Liver (tissue), 8 donors: ENCODE measurements at regions not wholly inside any gene's neighbourhood (a gene's known extent, or its start where the extent isn't known, plus 50 kb on each side); places are given as distances from the start of the nearest gene placed in this dataset.

Source experiments
- DNase-seq: peaks from one replicate; pipeline ENCODE4 v3.0.0-alpha.2; 2017; ENCODE audit warnings: low spot score
- H3K27ac ChIP-seq, 2 donors: one replicate each; pipeline ENCODE4 v1.7.0; 2013; ENCODE audit warnings: inconsistent platforms in 2 of 2, low read length in 2 of 2, control low read depth in 1 of 2, low read depth in 1 of 2, mild to moderate bottlenecking in 1 of 2
- H3K27me3 ChIP-seq, 4 donors: one replicate each; pipeline versions ENCODE4 v1.6.1 to v1.7.0; 2013; ENCODE audit warnings: low read length in 3 of 4, inconsistent platforms in 1 of 4, mild to moderate bottlenecking in 1 of 4, moderate library complexity in 1 of 4; ENCODE audit not compliant: control insufficient read depth in 4 of 4, insufficient read depth in 4 of 4
- H3K36me3 ChIP-seq, 4 donors: one replicate each; pipeline versions ENCODE4 v1.6.1 to v1.7.0; 2013; ENCODE audit warnings: low read length in 3 of 4, mild to moderate bottlenecking in 3 of 4, low read depth in 1 of 4, moderate library complexity in 1 of 4; ENCODE audit not compliant: control insufficient read depth in 4 of 4, insufficient read depth in 3 of 4
- H3K4me1 ChIP-seq, 4 donors: one replicate each; pipeline versions ENCODE4 v1.6.1 to v1.7.0; 2013; ENCODE audit warnings: low read length in 3 of 4, mild to moderate bottlenecking in 3 of 4, moderate library complexity in 1 of 4; ENCODE audit not compliant: control insufficient read depth in 4 of 4, insufficient read depth in 4 of 4
- H3K4me3 ChIP-seq, 3 donors: one replicate each; pipeline versions ENCODE4 v1.6.1 to v1.7.0; 2013; ENCODE audit warnings: low read length in 3 of 3, control low read depth in 1 of 3, low read depth in 1 of 3, mild to moderate bottlenecking in 1 of 3
- H3K9ac ChIP-seq, 2 donors: one replicate each; pipeline ENCODE4 v1.7.0; 2013; ENCODE audit warnings: low read length in 2 of 2, mild to moderate bottlenecking in 2 of 2, moderate library complexity in 2 of 2, control low read depth in 1 of 2, low read depth in 1 of 2
- H3K9me3 ChIP-seq, 4 donors: one replicate each; pipeline versions ENCODE4 v1.6.1 to v1.7.0; 2013; ENCODE audit warnings: low read length in 3 of 4; ENCODE audit not compliant: control insufficient read depth in 4 of 4
- EGR1 ChIP-seq, 2 donors: IDR thresholded peaks; 2 replicates each; pipeline ENCODE4 v1.6.1; 2016 to 2018; ENCODE audit warnings: antibody characterized with exemption in 2 of 2, low read depth in 2 of 2
- FOXA1 ChIP-seq: IDR thresholded peaks from 2 replicates; pipeline ENCODE4 v1.6.1; 2016; ENCODE audit warnings: antibody characterized with exemption
- FOXA2 ChIP-seq: IDR thresholded peaks from 2 replicates; pipeline ENCODE4 v1.6.1; 2016; ENCODE audit warnings: antibody characterized with exemption
- GABPA ChIP-seq, 2 donors: IDR thresholded peaks in 1 of 2; conservative IDR thresholded peaks in 1 of 2; 2 replicates each; pipeline ENCODE4 v1.6.1; 2016; ENCODE audit warnings: antibody characterized with exemption in 2 of 2, mild to moderate bottlenecking in 1 of 2, moderate library complexity in 1 of 2
- HNF4A ChIP-seq, 2 donors: conservative IDR thresholded peaks; 2 replicates each; pipeline ENCODE4 v1.6.1; 2016; ENCODE audit warnings: antibody characterized with exemption in 2 of 2, mild to moderate bottlenecking in 2 of 2
- HNF4G ChIP-seq: IDR thresholded peaks from 2 replicates; pipeline ENCODE4 v1.6.1; 2016; ENCODE audit warnings: antibody characterized with exemption
- JUND ChIP-seq, 2 donors: IDR thresholded peaks; 2 replicates each; pipeline ENCODE4 v1.6.1; 2016; ENCODE audit warnings: antibody characterized with exemption in 2 of 2
- NR2F2 ChIP-seq: IDR thresholded peaks from 2 replicates; pipeline ENCODE4 v1.6.1; 2016; ENCODE audit warnings: antibody characterized with exemption
- RXRA ChIP-seq, 2 donors: IDR thresholded peaks; 2 replicates each; pipeline ENCODE4 v1.6.1; 2017 to 2018; ENCODE audit warnings: antibody characterized with exemption in 2 of 2, mild to moderate bottlenecking in 1 of 2
- SP1 ChIP-seq: IDR thresholded peaks from 2 replicates; pipeline ENCODE4 v1.6.1; 2018; ENCODE audit warnings: antibody characterized with exemption, mild to moderate bottlenecking
- TAF1 ChIP-seq: conservative IDR thresholded peaks from 2 replicates; pipeline ENCODE4 v1.6.1; 2016; ENCODE audit warnings: antibody characterized with exemption, mild to moderate bottlenecking
- YY1 ChIP-seq: IDR thresholded peaks from 2 replicates; pipeline ENCODE4 v1.6.1; 2016; ENCODE audit warnings: antibody characterized with exemption, mild to moderate bottlenecking
- WGBS: extraction: QIAGEN DNeasy Blood & Tissue Kit; methylation state at CpG from one replicate; pipeline ENCODE4 v1.1.7; 2013; 5-methylcytosine and 5-hydroxymethylcytosine counted together
- TF ChIP-seq, protein P1 (sequence below): IDR thresholded peaks from 2 replicates; pipeline ENCODE4 v1.6.1; 2016; ENCODE audit warnings: antibody characterized with exemption
- TF ChIP-seq, protein P2 (sequence below): fragments of 150-350 bp; IDR thresholded peaks from 2 replicates; pipeline ENCODE4 v1.5.1; 2017; ENCODE audit warnings: improper control_type of control experiment, low read depth, low read length; ENCODE audit not compliant: missing input control
- TF ChIP-seq, protein P3 (sequence below): IDR thresholded peaks from 2 replicates; pipeline ENCODE4 v1.6.1; 2016; ENCODE audit warnings: antibody characterized with exemption, mild to moderate bottlenecking
- TF ChIP-seq, protein P4 (sequence below): IDR thresholded peaks from 2 replicates; pipeline ENCODE4 v1.6.1; 2016; ENCODE audit warnings: antibody characterized with exemption
- TF ChIP-seq, protein P5 (sequence below): IDR thresholded peaks from 2 replicates; pipeline ENCODE4 v1.6.1; 2016; ENCODE audit warnings: antibody characterized with exemption
- donor health status: healthy.
- donor health status: healthy.
- donor health status: healthy.
- donor health status: healthy.
- donor health status: healthy.

DNA sequence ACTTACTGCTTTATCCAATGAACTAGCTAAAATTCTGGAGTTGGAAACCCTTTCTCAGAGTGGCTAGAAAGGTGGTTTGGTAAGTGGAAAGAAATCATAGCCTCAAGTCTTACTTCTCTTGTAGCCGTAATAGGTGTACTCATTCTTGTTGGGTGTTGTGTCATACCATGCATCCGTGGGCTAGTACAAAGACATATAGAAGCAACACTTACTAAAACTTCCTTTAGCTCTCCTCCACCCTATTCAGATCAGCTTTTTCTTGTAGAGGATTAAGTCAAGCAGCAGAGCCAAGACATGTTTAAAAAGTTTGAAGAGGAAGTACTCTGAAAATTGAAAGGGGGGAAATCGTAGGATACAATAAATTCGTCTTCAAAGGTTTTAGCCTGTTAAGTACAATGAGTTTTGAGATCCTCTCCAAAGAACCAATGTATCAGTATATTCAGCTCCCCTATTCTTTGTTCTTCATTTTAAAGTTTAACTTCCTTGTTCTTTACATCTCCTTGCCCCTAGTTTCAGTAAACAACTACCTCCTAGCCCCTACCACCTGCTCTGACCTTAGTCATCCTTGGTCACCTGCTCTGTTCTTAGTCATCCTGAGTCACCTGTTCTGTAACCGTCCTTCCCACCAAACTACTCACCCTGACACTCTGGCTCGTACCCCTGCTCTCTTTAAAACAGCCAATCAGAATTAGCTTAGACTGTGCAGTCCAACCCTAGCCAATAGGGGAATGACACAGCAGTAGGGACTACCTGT, 62.1 kb upstream of the DEUP1 start:
- TF ChIP-seq EGR1 (IDR thresholded peaks at IDR 0.05; ENCODE audit: low read depth in 2 of 2) (no peak), HNF4A (conservative IDR thresholded peaks at IDR 0.05) (no peak), JUND (IDR thresholded peaks at IDR 0.05) (no peak), SP1 (no peak), FOXA1 (no peak), YY1 (no peak), GABPA (IDR thresholded peaks at IDR 0.05 in 1 of 2, conservative IDR thresholded peaks at IDR 0.05 in 1 of 2) (no peak), RXRA (IDR thresholded peaks at IDR 0.05) (no peak), NR2F2 (no peak)
- TF ChIP-seq, protein P1, sequence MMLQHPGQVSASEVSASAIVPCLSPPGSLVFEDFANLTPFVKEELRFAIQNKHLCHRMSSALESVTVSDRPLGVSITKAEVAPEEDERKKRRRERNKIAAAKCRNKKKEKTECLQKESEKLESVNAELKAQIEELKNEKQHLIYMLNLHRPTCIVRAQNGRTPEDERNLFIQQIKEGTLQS = no peak
- TF ChIP-seq, protein P2, sequence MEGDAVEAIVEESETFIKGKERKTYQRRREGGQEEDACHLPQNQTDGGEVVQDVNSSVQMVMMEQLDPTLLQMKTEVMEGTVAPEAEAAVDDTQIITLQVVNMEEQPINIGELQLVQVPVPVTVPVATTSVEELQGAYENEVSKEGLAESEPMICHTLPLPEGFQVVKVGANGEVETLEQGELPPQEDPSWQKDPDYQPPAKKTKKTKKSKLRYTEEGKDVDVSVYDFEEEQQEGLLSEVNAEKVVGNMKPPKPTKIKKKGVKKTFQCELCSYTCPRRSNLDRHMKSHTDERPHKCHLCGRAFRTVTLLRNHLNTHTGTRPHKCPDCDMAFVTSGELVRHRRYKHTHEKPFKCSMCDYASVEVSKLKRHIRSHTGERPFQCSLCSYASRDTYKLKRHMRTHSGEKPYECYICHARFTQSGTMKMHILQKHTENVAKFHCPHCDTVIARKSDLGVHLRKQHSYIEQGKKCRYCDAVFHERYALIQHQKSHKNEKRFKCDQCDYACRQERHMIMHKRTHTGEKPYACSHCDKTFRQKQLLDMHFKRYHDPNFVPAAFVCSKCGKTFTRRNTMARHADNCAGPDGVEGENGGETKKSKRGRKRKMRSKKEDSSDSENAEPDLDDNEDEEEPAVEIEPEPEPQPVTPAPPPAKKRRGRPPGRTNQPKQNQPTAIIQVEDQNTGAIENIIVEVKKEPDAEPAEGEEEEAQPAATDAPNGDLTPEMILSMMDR = no peak
- TF ChIP-seq, protein P3, sequence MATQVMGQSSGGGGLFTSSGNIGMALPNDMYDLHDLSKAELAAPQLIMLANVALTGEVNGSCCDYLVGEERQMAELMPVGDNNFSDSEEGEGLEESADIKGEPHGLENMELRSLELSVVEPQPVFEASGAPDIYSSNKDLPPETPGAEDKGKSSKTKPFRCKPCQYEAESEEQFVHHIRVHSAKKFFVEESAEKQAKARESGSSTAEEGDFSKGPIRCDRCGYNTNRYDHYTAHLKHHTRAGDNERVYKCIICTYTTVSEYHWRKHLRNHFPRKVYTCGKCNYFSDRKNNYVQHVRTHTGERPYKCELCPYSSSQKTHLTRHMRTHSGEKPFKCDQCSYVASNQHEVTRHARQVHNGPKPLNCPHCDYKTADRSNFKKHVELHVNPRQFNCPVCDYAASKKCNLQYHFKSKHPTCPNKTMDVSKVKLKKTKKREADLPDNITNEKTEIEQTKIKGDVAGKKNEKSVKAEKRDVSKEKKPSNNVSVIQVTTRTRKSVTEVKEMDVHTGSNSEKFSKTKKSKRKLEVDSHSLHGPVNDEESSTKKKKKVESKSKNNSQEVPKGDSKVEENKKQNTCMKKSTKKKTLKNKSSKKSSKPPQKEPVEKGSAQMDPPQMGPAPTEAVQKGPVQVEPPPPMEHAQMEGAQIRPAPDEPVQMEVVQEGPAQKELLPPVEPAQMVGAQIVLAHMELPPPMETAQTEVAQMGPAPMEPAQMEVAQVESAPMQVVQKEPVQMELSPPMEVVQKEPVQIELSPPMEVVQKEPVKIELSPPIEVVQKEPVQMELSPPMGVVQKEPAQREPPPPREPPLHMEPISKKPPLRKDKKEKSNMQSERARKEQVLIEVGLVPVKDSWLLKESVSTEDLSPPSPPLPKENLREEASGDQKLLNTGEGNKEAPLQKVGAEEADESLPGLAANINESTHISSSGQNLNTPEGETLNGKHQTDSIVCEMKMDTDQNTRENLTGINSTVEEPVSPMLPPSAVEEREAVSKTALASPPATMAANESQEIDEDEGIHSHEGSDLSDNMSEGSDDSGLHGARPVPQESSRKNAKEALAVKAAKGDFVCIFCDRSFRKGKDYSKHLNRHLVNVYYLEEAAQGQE = no peak
- TF ChIP-seq, protein P4, sequence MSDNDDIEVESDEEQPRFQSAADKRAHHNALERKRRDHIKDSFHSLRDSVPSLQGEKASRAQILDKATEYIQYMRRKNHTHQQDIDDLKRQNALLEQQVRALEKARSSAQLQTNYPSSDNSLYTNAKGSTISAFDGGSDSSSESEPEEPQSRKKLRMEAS = no peak
- Histone ChIP-seq H3K27ac (no peak overlapping the region), H3K9me3 (no peaks in the 10 kb centered on the region), H3K27me3 (no peaks in the 10 kb centered on the region), H3K9ac (no peak overlapping the region), H3K4me3 (no peak overlapping the region), H3K36me3 (no peaks in the 10 kb centered on the region), H3K4me1 (no peaks in the 10 kb centered on the region)
- WGBS = 78% methylated on average over 6 of the region's 6 CpGs
- no peak for DNase-seq

DNA sequence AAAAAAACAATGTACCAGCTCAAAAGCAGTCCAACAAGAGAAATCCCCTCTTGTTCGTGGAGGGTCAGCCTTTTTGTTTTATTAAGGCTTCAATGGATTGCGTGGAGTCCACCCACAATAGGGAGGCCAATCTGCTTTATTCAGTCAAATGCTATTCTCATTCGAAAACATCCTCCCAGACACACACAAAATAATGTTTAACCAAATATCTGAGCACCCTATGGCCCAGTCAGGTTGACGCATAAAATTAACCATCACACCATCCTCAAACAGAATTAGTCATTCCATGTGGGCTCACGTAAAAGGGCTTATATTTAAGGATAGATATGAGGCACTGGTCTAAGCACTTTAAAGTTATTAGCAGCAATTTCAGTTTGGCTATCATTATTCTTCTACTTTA, 58.9 kb upstream of the DEUP1 start:
- no peak overlapping the region for H3K27ac ChIP-seq
- TF ChIP-seq FOXA2 = no peak
- TF ChIP-seq RXRA (IDR thresholded peaks at IDR 0.05) = no peak
- TF ChIP-seq EGR1 (IDR thresholded peaks at IDR 0.05; ENCODE audit: low read depth in 2 of 2) = no peak
- no peak for TF ChIP-seq GABPA (IDR thresholded peaks at IDR 0.05 in 1 of 2, conservative IDR thresholded peaks at IDR 0.05 in 1 of 2)
- TF ChIP-seq, protein P3 = no peak
- TF ChIP-seq TAF1 = no peak
- TF ChIP-seq, protein P5, sequence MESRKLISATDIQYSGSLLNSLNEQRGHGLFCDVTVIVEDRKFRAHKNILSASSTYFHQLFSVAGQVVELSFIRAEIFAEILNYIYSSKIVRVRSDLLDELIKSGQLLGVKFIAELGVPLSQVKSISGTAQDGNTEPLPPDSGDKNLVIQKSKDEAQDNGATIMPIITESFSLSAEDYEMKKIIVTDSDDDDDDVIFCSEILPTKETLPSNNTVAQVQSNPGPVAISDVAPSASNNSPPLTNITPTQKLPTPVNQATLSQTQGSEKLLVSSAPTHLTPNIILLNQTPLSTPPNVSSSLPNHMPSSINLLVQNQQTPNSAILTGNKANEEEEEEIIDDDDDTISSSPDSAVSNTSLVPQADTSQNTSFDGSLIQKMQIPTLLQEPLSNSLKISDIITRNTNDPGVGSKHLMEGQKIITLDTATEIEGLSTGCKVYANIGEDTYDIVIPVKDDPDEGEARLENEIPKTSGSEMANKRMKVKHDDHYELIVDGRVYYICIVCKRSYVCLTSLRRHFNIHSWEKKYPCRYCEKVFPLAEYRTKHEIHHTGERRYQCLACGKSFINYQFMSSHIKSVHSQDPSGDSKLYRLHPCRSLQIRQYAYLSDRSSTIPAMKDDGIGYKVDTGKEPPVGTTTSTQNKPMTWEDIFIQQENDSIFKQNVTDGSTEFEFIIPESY = no peak
- TF ChIP-seq SP1 = no peak
- no peak for TF ChIP-seq YY1
- no peak for TF ChIP-seq JUND (IDR thresholded peaks at IDR 0.05)
- no peak for TF ChIP-seq HNF4A (conservative IDR thresholded peaks at IDR 0.05)
- TF ChIP-seq HNF4G = no peak
- H3K9me3 ChIP-seq = no peaks in the 10 kb centered on the region
- WGBS = 86% methylated on average over 5 of the region's 5 CpGs
- DNase-seq = no peak
- H3K27me3 ChIP-seq = no peaks in the 10 kb centered on the region
- no peaks in the 10 kb centered on the region for H3K4me1 ChIP-seq
- no peak overlapping the region for H3K4me3 ChIP-seq
- H3K9ac ChIP-seq = no peak overlapping the region
- H3K36me3 ChIP-seq = no peaks in the 10 kb centered on the region
